Retinal pigment epithelial cell (primary cell): ENCODE measurements at regions not wholly inside any gene's neighbourhood (a gene's known extent, or its start where the extent isn't known, plus 50 kb on each side); places are given as distances from the start of the nearest gene placed in this dataset.

Experiments
- DNase-seq: peaks from one replicate; pipeline ENCODE4 v3.0.0-alpha.2; 2010; ENCODE audit warnings: low read depth
- H3K4me3 ChIP-seq: 2 replicates; pipeline ENCODE4 v1.5.1; 2011; ENCODE audit warnings: mild to moderate bottlenecking, low read length, control low read depth, moderate library complexity
- TF ChIP-seq, protein P1 (sequence below): conservative IDR thresholded peaks from 2 replicates; pipeline ENCODE4 v1.5.1; 2011; ENCODE audit warnings: low read depth, low read length, control low read depth, inconsistent platforms

DNA sequence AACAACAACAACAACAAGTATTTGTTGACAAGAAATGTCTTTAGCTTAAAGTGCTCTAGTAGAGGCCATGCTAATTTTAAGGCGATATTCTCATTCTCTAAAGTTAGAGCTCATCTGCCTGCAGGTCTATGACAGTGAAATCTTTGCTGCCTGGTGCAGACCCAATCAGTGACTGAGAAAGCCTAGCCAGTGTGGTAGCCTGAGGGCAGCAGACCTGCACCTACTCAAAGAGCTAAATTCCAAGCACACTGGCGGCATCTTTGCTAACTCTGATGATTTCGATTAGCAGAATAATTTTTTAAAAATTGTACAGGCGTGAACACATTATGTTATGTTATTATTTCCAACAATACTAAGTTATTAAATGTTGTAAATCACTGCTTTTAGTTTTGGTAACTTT is 228.8 kb upstream of the RGMA start:
- no peak for DNase-seq
- H3K4me3 ChIP-seq, result no peak overlapping the region
- TF ChIP-seq, protein P1, sequence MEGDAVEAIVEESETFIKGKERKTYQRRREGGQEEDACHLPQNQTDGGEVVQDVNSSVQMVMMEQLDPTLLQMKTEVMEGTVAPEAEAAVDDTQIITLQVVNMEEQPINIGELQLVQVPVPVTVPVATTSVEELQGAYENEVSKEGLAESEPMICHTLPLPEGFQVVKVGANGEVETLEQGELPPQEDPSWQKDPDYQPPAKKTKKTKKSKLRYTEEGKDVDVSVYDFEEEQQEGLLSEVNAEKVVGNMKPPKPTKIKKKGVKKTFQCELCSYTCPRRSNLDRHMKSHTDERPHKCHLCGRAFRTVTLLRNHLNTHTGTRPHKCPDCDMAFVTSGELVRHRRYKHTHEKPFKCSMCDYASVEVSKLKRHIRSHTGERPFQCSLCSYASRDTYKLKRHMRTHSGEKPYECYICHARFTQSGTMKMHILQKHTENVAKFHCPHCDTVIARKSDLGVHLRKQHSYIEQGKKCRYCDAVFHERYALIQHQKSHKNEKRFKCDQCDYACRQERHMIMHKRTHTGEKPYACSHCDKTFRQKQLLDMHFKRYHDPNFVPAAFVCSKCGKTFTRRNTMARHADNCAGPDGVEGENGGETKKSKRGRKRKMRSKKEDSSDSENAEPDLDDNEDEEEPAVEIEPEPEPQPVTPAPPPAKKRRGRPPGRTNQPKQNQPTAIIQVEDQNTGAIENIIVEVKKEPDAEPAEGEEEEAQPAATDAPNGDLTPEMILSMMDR, result no peak

DNA sequence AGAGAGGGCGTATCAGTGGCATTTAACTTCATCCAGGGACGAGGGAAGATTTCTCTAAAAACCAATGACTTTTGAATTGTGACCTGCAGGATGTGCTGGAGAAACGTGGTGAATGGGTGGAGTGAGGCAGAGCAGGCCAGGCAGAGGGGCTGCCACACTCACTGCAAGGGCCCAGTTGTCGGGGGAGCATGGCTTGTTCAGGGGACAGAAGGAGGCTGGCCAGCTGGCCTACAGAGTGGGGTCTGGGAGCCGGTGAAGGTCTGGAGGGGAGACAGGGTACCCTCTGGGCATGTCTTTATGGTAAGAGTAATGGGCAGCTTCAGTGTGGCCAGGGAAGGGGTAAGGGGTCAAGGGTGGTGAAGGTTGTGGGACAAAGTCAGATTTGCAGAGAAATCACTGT is 225.2 kb upstream of the RGMA start:
- TF ChIP-seq, protein P1, result no peak
- DNase-seq, result no peak
- no peak overlapping the region for H3K4me3 ChIP-seq

DNA sequence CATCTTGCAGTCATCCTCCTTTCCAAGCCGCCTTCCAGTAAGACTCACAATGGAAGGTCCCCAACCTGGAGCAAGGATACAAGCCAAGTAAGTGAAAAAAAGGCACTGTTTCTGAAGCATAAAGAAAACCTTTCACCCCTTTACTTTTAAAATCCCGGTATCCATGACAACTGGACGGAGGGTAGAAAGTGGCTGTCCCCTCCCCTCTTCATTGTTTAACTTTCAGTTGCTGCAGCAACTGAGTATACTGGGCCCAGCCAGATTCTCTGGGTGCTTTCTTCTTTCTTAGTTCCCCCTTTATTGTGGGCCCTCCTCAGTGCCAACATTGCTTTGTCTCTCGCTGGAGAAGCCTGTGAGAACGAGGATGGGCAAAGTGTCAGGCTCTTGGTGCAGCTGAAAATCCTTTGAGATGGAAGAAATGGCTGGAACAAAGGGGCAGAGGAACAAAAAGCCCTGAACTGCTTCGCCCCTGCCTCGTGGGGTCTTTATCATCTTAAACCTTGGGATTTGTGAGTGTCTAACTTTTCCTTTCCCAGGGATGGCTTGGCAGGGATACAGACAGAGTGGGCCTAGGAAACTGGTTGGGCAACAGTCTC is 224.0 kb upstream of the RGMA start:
- no peak overlapping the region for H3K4me3 ChIP-seq
- TF ChIP-seq, protein P1, result no peak
- no peak for DNase-seq

DNA sequence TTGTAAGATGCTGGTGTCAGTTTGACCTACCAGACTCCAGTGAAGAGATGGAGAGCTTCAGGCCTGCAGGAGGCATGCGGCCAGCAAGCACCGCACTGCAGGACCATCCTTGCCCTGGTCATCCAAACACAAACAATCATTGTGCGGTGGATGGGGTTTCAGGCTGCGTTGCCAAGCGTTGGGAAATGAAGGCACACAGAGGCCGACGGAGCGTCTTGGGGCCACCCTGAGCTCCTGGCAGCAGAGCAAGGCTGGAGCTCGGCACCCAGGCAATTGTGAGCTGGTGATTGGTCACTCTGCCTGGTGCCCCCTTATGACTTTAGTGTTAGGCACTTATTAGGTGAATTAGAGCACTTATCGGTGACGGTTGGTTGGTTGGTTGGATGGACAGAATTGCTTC is 222.6 kb upstream of the RGMA start:
- TF ChIP-seq, protein P1, result no peak
- no peak for DNase-seq

DNA sequence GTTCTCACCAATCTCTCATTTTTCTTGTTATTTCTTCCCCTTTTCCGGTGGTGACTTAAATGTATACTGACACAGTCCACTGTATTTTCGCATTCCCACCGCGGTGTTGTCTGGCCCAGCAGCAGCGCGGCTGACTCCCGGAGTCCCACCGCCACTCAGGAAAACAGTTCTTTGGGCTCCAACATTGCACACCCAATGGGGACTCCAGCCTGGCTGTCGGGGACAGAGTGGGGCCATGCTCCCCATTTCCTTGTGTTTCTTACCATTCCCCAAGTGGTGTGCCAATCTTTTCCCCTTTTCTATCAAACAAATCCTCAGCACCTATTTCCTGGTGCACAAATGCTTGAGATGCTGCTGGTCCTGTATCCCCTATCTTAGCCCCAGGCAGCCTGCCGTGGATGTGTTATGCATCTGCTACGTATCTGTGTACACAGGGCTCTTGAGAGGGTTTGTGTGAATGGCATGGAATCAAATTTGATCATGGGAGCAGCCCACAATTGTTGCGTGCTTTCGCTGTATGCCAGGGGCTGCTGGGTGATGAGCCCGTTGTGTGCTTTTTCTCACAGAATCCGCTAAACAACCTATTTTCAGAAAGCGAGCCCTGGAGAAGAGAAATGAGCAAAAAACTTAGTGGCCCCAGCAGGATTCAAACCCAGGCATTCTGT is 219.1 kb upstream of the RGMA start:
- TF ChIP-seq, protein P1, result no peak
- H3K4me3 ChIP-seq, result no peak overlapping the region
- no peak for DNase-seq

More for the DNA sequence above, 222.6 kb upstream of the RGMA start:
- no peak overlapping the region for H3K4me3 ChIP-seq

DNA sequence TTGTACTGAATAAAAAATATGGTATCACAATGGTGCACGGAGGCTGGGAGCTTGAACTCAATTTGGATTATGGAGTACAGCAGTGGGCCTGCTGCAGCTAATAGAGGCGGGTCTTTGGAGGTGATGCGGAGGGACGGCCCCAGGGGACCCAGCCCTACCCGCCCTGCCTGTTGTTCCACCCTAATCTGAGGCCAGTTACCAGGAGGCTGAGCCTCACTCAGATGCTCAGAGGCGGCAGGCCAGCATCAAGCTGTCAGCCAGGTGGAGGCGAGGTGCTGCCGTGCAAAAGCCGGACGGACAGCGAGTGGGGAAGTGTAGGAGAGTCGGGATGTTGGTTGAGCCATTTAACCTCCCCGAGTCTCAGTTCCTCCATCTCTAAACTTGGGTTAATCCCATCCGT is 218.5 kb upstream of the RGMA start:
- H3K4me3 ChIP-seq, result no peak overlapping the region
- DNase-seq, result no peak
- TF ChIP-seq, protein P1, result no peak

DNA sequence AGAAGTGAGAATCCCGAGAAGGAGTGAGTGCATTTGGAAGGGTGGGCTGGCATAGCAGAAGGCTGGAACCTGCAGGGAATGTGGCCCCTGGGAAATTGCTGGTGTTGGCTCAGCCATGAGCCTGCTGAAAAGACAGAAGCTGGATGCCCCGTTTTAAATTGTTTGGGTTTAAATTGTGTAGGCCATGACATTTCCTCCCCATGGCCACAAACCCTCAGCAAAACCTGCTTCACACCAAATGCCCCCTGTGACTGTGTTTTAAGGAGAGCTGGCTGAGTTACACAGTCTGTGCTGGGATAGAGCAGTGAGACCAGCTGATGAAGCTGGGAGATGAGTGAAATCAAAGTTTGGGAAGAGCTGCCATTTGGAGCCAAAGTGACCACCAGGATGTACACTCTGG is 216.3 kb upstream of the RGMA start:
- DNase-seq, result no peak
- H3K4me3 ChIP-seq, result no peak overlapping the region
- TF ChIP-seq, protein P1, result no peak
